CD8-positive, alpha-beta memory T cell (primary cell): ENCODE measurements at regions not wholly inside any gene's neighbourhood (a gene's known extent, or its start where the extent isn't known, plus 50 kb on each side); places are given as distances from the start of the nearest gene placed in this dataset.

Experiments
- CTCF ChIA-PET: fragments of 350-600 bp; sonication (Branson Sonifier 250); formaldehyde crosslinking; loops from one replicate; lab custom pipeline; 2021; ENCODE audit warnings: antibody characterized with exemption; lab: Charles Lee
- POLR2A ChIA-PET: fragments of 350-600 bp; sonication (Branson Sonifier 250); formaldehyde crosslinking; loops from one replicate; lab custom pipeline; 2021; ENCODE audit warnings: antibody characterized with exemption; lab: Charles Lee
- DNase-seq, 5 donors: peaks; one replicate each; pipeline versions ENCODE4 v3.0.0 to v3.0.0-alpha.2; 2020 to 2022; ENCODE audit warnings: mixed read lengths in 1 of 5
- H3K27ac ChIP-seq: one replicate; pipeline ENCODE4 v1.7.0; 2013; ENCODE audit warnings: low read depth, mild to moderate bottlenecking, low read length, moderate library complexity
- H3K27me3 ChIP-seq: 2 replicates; pipeline ENCODE4 v1.7.0; 2013; ENCODE audit warnings: low read length, mild to moderate bottlenecking; ENCODE audit not compliant: insufficient read depth, poor library complexity, severe bottlenecking
- H3K36me3 ChIP-seq: 2 replicates; pipeline ENCODE4 v1.7.0; 2013; ENCODE audit warnings: mild to moderate bottlenecking, low read length, moderate library complexity; ENCODE audit not compliant: insufficient read depth
- H3K4me1 ChIP-seq: 2 replicates; pipeline ENCODE4 v1.7.0; 2013; ENCODE audit warnings: mild to moderate bottlenecking, low read length, moderate library complexity; ENCODE audit not compliant: insufficient read depth
- H3K4me3 ChIP-seq: 2 replicates; pipeline ENCODE4 v1.7.0; 2013; ENCODE audit warnings: mild to moderate bottlenecking, low read length
- H3K9me3 ChIP-seq: 2 replicates; pipeline ENCODE4 v1.7.0; 2013; ENCODE audit warnings: mild to moderate bottlenecking, low read length
- H3K27ac Mint-ChIP-seq, 8 donors: one replicate each; pipeline ENCODE4 v1.8.0; 2020 to 2021; ENCODE audit warnings: mixed read lengths in 8 of 8, mild to moderate bottlenecking in 6 of 8, inconsistent platforms in 3 of 8, moderate library complexity in 3 of 8
- H3K27me3 Mint-ChIP-seq, 2 donors: one replicate each; pipeline ENCODE4 v1.8.0; 2020 to 2021; ENCODE audit warnings: mixed read lengths in 2 of 2, mild to moderate bottlenecking in 1 of 2, moderate library complexity in 1 of 2
- H3K36me3 Mint-ChIP-seq, 3 donors: one replicate each; pipeline ENCODE4 v1.8.0; 2020 to 2021; ENCODE audit warnings: mixed read lengths in 3 of 3, inconsistent platforms in 1 of 3, mild to moderate bottlenecking in 1 of 3
- H3K4me1 Mint-ChIP-seq, 3 donors: one replicate each; pipeline ENCODE4 v1.8.0; 2020 to 2021; ENCODE audit warnings: mixed read lengths in 3 of 3, inconsistent platforms in 1 of 3, mild to moderate bottlenecking in 1 of 3
- H3K4me3 Mint-ChIP-seq, 7 donors: one replicate each; pipeline ENCODE4 v1.8.0; 2020 to 2021; ENCODE audit warnings: mixed read lengths in 7 of 7, mild to moderate bottlenecking in 6 of 7, moderate library complexity in 4 of 7, inconsistent platforms in 2 of 7
- H3K9me3 Mint-ChIP-seq, 5 donors: one replicate each; pipeline ENCODE4 v1.8.0; 2020 to 2022; ENCODE audit warnings: mixed read lengths in 5 of 5, mild to moderate bottlenecking in 3 of 5, moderate library complexity in 2 of 5, inconsistent platforms in 1 of 5

GRCh38 chr13:81636120-81636519 lies 1295.2 kb upstream of the SPRY2 start:
- no peaks in the 10 kb centered on the region for H3K4me1 ChIP-seq
- Mint-ChIP-seq H3K4me3 (no peak overlapping the region), H3K9me3 (peaks cover 2 to 31% (median 4%) of the 10 kb centered on the region in 5 donors), H3K27me3 (no peaks in the 10 kb centered on the region), H3K4me1 (no peaks in the 10 kb centered on the region), H3K27ac (no peak overlapping the region), H3K36me3 (no peaks in the 10 kb centered on the region)
- POLR2A ChIA-PET, result no interaction called here
- no peak overlapping the region for H3K4me3 ChIP-seq
- no peaks in the 10 kb centered on the region for H3K27me3 ChIP-seq
- H3K9me3 ChIP-seq, result no peaks in the 10 kb centered on the region
- CTCF ChIA-PET, result no interaction called here
- no peak overlapping the region for H3K27ac ChIP-seq
- H3K36me3 ChIP-seq, result no peaks in the 10 kb centered on the region
- DNase-seq, result no peak

GRCh38 chr13:81615031-81615430 lies 1274.1 kb upstream of the SPRY2 start:
- no peak overlapping the region for H3K27ac ChIP-seq
- H3K4me1 ChIP-seq, result no peaks in the 10 kb centered on the region
- Mint-ChIP-seq H3K27me3 (no peaks in the 10 kb centered on the region), H3K27ac (no peak overlapping the region), H3K4me1 (no peaks in the 10 kb centered on the region), H3K9me3 (peaks cover 0 to 11% (median 5%) of the 10 kb centered on the region in 5 donors), H3K36me3 (no peaks in the 10 kb centered on the region), H3K4me3 (no peak overlapping the region)
- H3K27me3 ChIP-seq, result no peaks in the 10 kb centered on the region
- no peaks in the 10 kb centered on the region for H3K9me3 ChIP-seq
- H3K4me3 ChIP-seq, result no peak overlapping the region
- DNase-seq, result no peak
- H3K36me3 ChIP-seq, result no peaks in the 10 kb centered on the region
- ChIA-PET POLR2A (no interaction called here), CTCF (no interaction called here)

- Mint-ChIP-seq H3K27me3 (no peaks in the 10 kb centered on the region), H3K36me3 (no peaks in the 10 kb centered on the region), H3K4me1 (no peaks in the 10 kb centered on the region), H3K4me3 (no peak overlapping the region), H3K9me3 (peaks cover 1 to 21% (median 8%) of the 10 kb centered on the region in 5 donors), H3K27ac (no peak overlapping the region)
- H3K9me3 ChIP-seq, result no peaks in the 10 kb centered on the region
- H3K4me1 ChIP-seq, result no peaks in the 10 kb centered on the region
- no peaks in the 10 kb centered on the region for H3K36me3 ChIP-seq
- ChIA-PET POLR2A (no interaction called here), CTCF (no interaction called here)
- H3K27ac ChIP-seq, result no peak overlapping the region
- no peak for DNase-seq
- no peaks in the 10 kb centered on the region for H3K27me3 ChIP-seq
- H3K4me3 ChIP-seq, result no peak overlapping the region
These were observed 1269.7 kb upstream of the SPRY2 start for GRCh38 chr13:81610644-81611043.

- Histone ChIP-seq H3K4me3 (no peak overlapping the region), H3K36me3 (no peaks in the 10 kb centered on the region), H3K27ac (no peak overlapping the region), H3K4me1 (no peaks in the 10 kb centered on the region), H3K9me3 (no peaks in the 10 kb centered on the region), H3K27me3 (no peaks in the 10 kb centered on the region)
- Mint-ChIP-seq H3K27me3 (no peaks in the 10 kb centered on the region), H3K4me3 (no peak overlapping the region), H3K36me3 (no peaks in the 10 kb centered on the region), H3K4me1 (no peaks in the 10 kb centered on the region), H3K9me3 (peaks cover 1 to 10% (median 8%) of the 10 kb centered on the region in 5 donors), H3K27ac (no peak overlapping the region)
- ChIA-PET POLR2A (no interaction called here), CTCF (no interaction called here)
- DNase-seq, result no peak
These were observed 1268.4 kb upstream of the SPRY2 start for GRCh38 chr13:81609335-81609734.

GRCh38 chr13:81606074-81606473 lies 1265.1 kb upstream of the SPRY2 start:
- H3K4me1 Mint-ChIP-seq, result no peaks in the 10 kb centered on the region
- peaks cover 2 to 13% (median 4%) of the 10 kb centered on the region in 5 donors for H3K9me3 Mint-ChIP-seq
- H3K4me3 ChIP-seq, result no peak overlapping the region
- no peaks in the 10 kb centered on the region for H3K4me1 ChIP-seq
- H3K27ac Mint-ChIP-seq, result no peak overlapping the region
- ChIA-PET CTCF (no interaction called here), POLR2A (no interaction called here)
- no peak for DNase-seq
- no peaks in the 10 kb centered on the region for H3K36me3 ChIP-seq
- H3K9me3 ChIP-seq, result no peaks in the 10 kb centered on the region
- H3K4me3 Mint-ChIP-seq, result no peak overlapping the region
- H3K27me3 Mint-ChIP-seq, result no peaks in the 10 kb centered on the region
- no peaks in the 10 kb centered on the region for H3K27me3 ChIP-seq
- H3K27ac ChIP-seq, result no peak overlapping the region
- no peaks in the 10 kb centered on the region for H3K36me3 Mint-ChIP-seq

GRCh38 chr13:81602241-81602640 lies 1261.3 kb upstream of the SPRY2 start:
- Histone ChIP-seq H3K27me3 (no peaks in the 10 kb centered on the region), H3K4me1 (no peaks in the 10 kb centered on the region), H3K27ac (no peak overlapping the region), H3K36me3 (no peaks in the 10 kb centered on the region), H3K9me3 (no peaks in the 10 kb centered on the region), H3K4me3 (no peak overlapping the region)
- H3K4me3 Mint-ChIP-seq, result no peak overlapping the region
- no peak for DNase-seq
- ChIA-PET POLR2A (no interaction called here), CTCF (no interaction called here)
- no peak overlapping the region for H3K27ac Mint-ChIP-seq
- H3K36me3 Mint-ChIP-seq, result no peaks in the 10 kb centered on the region
- H3K4me1 Mint-ChIP-seq, result no peaks in the 10 kb centered on the region
- peaks cover 0 to 11% (median 1%) of the 10 kb centered on the region in 5 donors for H3K9me3 Mint-ChIP-seq
- no peaks in the 10 kb centered on the region for H3K27me3 Mint-ChIP-seq

GRCh38 chr13:81597101-81597500 lies 1256.2 kb upstream of the SPRY2 start:
- Mint-ChIP-seq H3K27me3 (no peaks in the 10 kb centered on the region), H3K4me3 (no peak overlapping the region), H3K9me3 (peaks cover 0 to 19% (median 4%) of the 10 kb centered on the region in 5 donors), H3K4me1 (no peaks in the 10 kb centered on the region), H3K36me3 (no peaks in the 10 kb centered on the region), H3K27ac (no peak overlapping the region)
- ChIA-PET CTCF (no interaction called here), POLR2A (no interaction called here)
- no peaks in the 10 kb centered on the region for H3K9me3 ChIP-seq
- H3K27me3 ChIP-seq, result no peaks in the 10 kb centered on the region
- H3K27ac ChIP-seq, result no peak overlapping the region
- H3K4me3 ChIP-seq, result no peak overlapping the region
- no peaks in the 10 kb centered on the region for H3K4me1 ChIP-seq
- no peak for DNase-seq
- H3K36me3 ChIP-seq, result no peaks in the 10 kb centered on the region

- H3K4me1 ChIP-seq, result no peaks in the 10 kb centered on the region
- Mint-ChIP-seq H3K36me3 (no peaks in the 10 kb centered on the region), H3K4me3 (no peak overlapping the region), H3K4me1 (no peaks in the 10 kb centered on the region), H3K27me3 (no peaks in the 10 kb centered on the region), H3K27ac (no peak overlapping the region), H3K9me3 (peaks cover 0 to 19% (median 3%) of the 10 kb centered on the region in 5 donors)
- no peaks in the 10 kb centered on the region for H3K27me3 ChIP-seq
- no peak for DNase-seq
- H3K36me3 ChIP-seq, result no peaks in the 10 kb centered on the region
- H3K4me3 ChIP-seq, result no peak overlapping the region
- CTCF ChIA-PET, result no interaction called here
- H3K9me3 ChIP-seq, result no peaks in the 10 kb centered on the region
- H3K27ac ChIP-seq, result no peak overlapping the region
- POLR2A ChIA-PET, result no interaction called here
These were observed 1255.4 kb upstream of the SPRY2 start for GRCh38 chr13:81596224-81596753.
